Kidney epithelial cell (primary cell): ENCODE measurements at regions not wholly inside any gene's neighbourhood (a gene's known extent, or its start where the extent isn't known, plus 50 kb on each side); places are given as distances from the start of the nearest gene placed in this dataset.

Experiments used
- DNase-seq: peaks from one replicate; pipeline ENCODE4 v3.0.0-alpha.2; 2010; ENCODE audit warnings: low read depth
- H3K27me3 ChIP-seq: 2 replicates; pipeline ENCODE4 v1.6.0; 2011; ENCODE audit warnings: low read length; ENCODE audit not compliant: control insufficient read depth, insufficient read depth
- H3K36me3 ChIP-seq: 2 replicates; pipeline ENCODE4 v1.5.1; 2011; ENCODE audit warnings: low read length; ENCODE audit not compliant: control insufficient read depth, insufficient read depth
- H3K4me3 ChIP-seq: 2 replicates; pipeline ENCODE4 v1.5.1; 2011; ENCODE audit warnings: low read depth, mild to moderate bottlenecking, control low read depth, low read length
- TF ChIP-seq, protein P1 (sequence below): IDR thresholded peaks from 2 replicates; pipeline ENCODE4 v1.5.1; 2011; ENCODE audit warnings: mild to moderate bottlenecking, moderate library complexity, low read length, control low read depth, inconsistent platforms; ENCODE audit not compliant: insufficient read depth, poor library complexity, severe bottlenecking

GRCh38 chr1:55374801-55375616, 159.8 kb upstream of the USP24 start:
- H3K4me3 ChIP-seq = no peak overlapping the region
- TF ChIP-seq, protein P1, sequence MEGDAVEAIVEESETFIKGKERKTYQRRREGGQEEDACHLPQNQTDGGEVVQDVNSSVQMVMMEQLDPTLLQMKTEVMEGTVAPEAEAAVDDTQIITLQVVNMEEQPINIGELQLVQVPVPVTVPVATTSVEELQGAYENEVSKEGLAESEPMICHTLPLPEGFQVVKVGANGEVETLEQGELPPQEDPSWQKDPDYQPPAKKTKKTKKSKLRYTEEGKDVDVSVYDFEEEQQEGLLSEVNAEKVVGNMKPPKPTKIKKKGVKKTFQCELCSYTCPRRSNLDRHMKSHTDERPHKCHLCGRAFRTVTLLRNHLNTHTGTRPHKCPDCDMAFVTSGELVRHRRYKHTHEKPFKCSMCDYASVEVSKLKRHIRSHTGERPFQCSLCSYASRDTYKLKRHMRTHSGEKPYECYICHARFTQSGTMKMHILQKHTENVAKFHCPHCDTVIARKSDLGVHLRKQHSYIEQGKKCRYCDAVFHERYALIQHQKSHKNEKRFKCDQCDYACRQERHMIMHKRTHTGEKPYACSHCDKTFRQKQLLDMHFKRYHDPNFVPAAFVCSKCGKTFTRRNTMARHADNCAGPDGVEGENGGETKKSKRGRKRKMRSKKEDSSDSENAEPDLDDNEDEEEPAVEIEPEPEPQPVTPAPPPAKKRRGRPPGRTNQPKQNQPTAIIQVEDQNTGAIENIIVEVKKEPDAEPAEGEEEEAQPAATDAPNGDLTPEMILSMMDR = no peak
- no peaks in the 10 kb centered on the region for H3K36me3 ChIP-seq
- DNase-seq = no peak
- H3K27me3 ChIP-seq = no peaks in the 10 kb centered on the region

- DNase-seq = no peak
- TF ChIP-seq, protein P1 = no peak
- no peaks in the 10 kb centered on the region for H3K27me3 ChIP-seq
- H3K36me3 ChIP-seq = no peaks in the 10 kb centered on the region
- no peak overlapping the region for H3K4me3 ChIP-seq
Observed at GRCh38 chr1:55374216-55374615, 159.1 kb upstream of the USP24 start.

DNA sequence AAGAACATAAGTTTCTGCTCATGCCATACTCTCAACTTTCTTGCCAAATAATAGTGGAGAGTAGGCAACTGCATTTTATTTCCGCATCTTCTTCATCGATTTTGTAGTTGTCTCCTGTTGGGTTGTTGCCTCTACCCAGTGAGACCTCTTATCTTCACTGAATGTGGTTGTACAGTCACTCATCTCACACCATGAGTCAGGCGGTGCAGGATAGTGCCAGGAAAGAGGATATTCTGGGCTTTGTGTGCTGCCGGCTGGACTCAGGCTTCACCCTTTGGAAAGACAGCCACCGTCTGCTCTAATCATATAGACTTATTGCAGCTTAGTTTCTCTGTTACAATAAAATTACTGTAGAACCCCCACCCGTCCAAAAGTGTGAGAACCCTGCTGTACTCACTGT, 154.3 kb upstream of the USP24 start:
- TF ChIP-seq, protein P1 = no peak
- Histone ChIP-seq H3K4me3 (no peak overlapping the region), H3K36me3 (no peaks in the 10 kb centered on the region), H3K27me3 (no peaks in the 10 kb centered on the region)
- no peak for DNase-seq

DNA sequence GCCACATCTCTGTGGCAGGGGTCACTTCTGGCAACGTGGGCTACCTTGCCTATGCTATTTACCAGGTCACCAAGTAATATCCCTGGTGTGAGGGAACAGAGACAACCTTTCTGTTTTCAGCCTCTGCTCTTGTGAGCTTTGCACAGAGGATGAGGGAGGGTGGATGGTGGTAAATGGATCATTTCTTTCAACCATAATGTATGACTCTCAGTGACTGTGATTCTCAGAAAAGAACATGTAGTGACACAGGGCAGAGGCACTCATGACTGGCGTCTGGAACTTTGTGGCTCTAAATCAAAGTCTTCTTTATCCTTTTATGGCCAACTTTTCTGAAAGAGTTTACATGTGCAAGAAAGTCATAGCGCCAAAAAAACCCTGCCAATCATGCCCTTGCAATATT, 153.5 kb upstream of the USP24 start:
- no peak for DNase-seq
- Histone ChIP-seq H3K27me3 (no peaks in the 10 kb centered on the region), H3K4me3 (no peak overlapping the region), H3K36me3 (no peaks in the 10 kb centered on the region)
- TF ChIP-seq, protein P1 = no peak

DNA sequence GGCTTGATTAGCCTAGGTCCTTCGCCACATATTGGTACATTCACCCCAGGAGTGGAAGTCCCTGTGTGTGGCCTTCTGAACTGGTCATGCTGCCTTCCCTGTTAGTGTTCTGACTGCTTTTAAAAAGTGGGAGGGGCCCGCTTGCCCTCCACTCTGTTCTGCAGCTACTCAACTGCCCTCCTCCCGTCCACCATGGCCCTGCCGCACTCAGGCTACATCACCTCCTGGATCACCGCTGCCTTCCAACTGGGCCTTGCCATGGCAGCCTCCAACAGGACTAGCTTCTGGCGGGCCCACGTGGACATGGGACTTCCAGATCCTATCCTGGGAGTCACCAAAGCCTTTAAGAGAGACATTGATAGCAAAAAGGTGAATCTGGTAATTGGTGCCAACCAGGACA, 152.1 kb upstream of the USP24 start:
- Histone ChIP-seq H3K36me3 (no peaks in the 10 kb centered on the region), H3K27me3 (no peaks in the 10 kb centered on the region), H3K4me3 (no peak overlapping the region)
- DNase-seq = no peak
- TF ChIP-seq, protein P1 = no peak

DNA sequence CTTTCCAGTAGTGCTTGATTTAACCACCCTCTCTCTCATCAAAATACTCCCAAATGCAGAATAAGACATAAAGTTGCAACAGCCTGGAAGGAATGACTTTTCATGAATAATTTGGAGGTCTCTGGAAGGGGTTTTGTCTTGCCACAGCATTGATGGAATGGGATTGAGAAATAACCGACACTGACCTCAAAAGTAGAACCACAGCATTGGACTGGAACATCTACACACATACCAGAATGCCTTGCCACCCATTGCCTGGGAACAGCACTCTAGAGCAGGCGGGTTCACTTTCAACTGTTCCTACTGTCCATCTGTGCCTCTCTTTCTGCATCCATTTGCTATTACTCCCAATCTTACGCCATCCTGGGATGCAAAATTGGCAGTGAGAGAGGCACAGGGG, 149.1 kb upstream of the USP24 start:
- Histone ChIP-seq H3K4me3 (no peak overlapping the region), H3K27me3 (no peaks in the 10 kb centered on the region), H3K36me3 (no peaks in the 10 kb centered on the region)
- TF ChIP-seq, protein P1 = no peak
- DNase-seq = no peak
